OCI-LY1 (cell line): ENCODE measurements at regions not wholly inside any gene's neighbourhood (a gene's known extent, or its start where the extent isn't known, plus 50 kb on each side); places are given as distances from the start of the nearest gene placed in this dataset.

ENCODE experiments used
- CTCF ChIP-seq: fragments of 200-600 bp; sonication (generic), shearing (Covaris generic); IDR thresholded peaks from 2 replicates; pipeline ENCODE4 v1.5.1; 2017; ENCODE audit warnings: mild to moderate bottlenecking, antibody characterized with exemption, low read length, moderate library complexity, mixed read lengths
- EZH2 ChIP-seq: fragments of 200-600 bp; sonication (generic), shearing (Covaris generic); IDR thresholded peaks from 2 replicates; pipeline ENCODE4 v1.8.0; 2017; ENCODE audit warnings: borderline replicate concordance, mixed run types, mild to moderate bottlenecking, antibody characterized with exemption, low read length, moderate library complexity, mixed read lengths

- no peak for TF ChIP-seq CTCF
- TF ChIP-seq EZH2: no peak
Measured at GRCh38 chr7:68700414-68700813, 897.9 kb upstream of the AUTS2 start.
